B cell (primary cell): ENCODE measurements at regions not wholly inside any gene's neighbourhood (a gene's known extent, or its start where the extent isn't known, plus 50 kb on each side); places are given as distances from the start of the nearest gene placed in this dataset.

Source experiments
- EZH2 ChIP-seq: IDR thresholded peaks from 2 replicates; pipeline ENCODE4 v1.6.1; 2012; ENCODE audit warnings: borderline replicate concordance, low read depth, mild to moderate bottlenecking, moderate library complexity, low read length; ENCODE audit not compliant: insufficient read depth, poor library complexity, severe bottlenecking
- TF ChIP-seq, protein P1 (sequence below): fragments of 200-600 bp; IDR thresholded peaks from one replicate; pipeline ENCODE4 v1.8.0; 2022; ENCODE audit warnings: antibody characterized with exemption, mild to moderate bottlenecking

GRCh38 chr20:16107172-16107870, 465.9 kb downstream of the KIF16B start:
- TF ChIP-seq, protein P1, sequence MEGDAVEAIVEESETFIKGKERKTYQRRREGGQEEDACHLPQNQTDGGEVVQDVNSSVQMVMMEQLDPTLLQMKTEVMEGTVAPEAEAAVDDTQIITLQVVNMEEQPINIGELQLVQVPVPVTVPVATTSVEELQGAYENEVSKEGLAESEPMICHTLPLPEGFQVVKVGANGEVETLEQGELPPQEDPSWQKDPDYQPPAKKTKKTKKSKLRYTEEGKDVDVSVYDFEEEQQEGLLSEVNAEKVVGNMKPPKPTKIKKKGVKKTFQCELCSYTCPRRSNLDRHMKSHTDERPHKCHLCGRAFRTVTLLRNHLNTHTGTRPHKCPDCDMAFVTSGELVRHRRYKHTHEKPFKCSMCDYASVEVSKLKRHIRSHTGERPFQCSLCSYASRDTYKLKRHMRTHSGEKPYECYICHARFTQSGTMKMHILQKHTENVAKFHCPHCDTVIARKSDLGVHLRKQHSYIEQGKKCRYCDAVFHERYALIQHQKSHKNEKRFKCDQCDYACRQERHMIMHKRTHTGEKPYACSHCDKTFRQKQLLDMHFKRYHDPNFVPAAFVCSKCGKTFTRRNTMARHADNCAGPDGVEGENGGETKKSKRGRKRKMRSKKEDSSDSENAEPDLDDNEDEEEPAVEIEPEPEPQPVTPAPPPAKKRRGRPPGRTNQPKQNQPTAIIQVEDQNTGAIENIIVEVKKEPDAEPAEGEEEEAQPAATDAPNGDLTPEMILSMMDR, result no peak
- no peak for TF ChIP-seq EZH2
